OCI-LY1 (cell line): ENCODE measurements at regions not wholly inside any gene's neighbourhood (a gene's known extent, or its start where the extent isn't known, plus 50 kb on each side); places are given as distances from the start of the nearest gene placed in this dataset.

Source experiments
- H2AFZ ChIP-seq: fragments of 200-600 bp; sonication (generic), shearing (Covaris generic); 2 replicates; pipeline ENCODE4 v1.6.0; 2014; ENCODE audit warnings: antibody characterized with exemption, mild to moderate bottlenecking, low read length
- H3F3A ChIP-seq: fragments of 200-600 bp; sonication (generic), shearing (Covaris generic); 2 replicates; pipeline ENCODE4 v1.6.0; 2014; ENCODE audit warnings: mild to moderate bottlenecking, antibody characterized with exemption, low read length, moderate library complexity; ENCODE audit not compliant: insufficient read depth
- H3K27ac ChIP-seq: fragments of 200-600 bp; sonication (generic); 2 replicates; pipeline ENCODE4 v1.5.1; 2014; ENCODE audit warnings: low read length, mixed run types, mild to moderate bottlenecking, low read depth; ENCODE audit not compliant: poor library complexity, severe bottlenecking
- H3K27me3 ChIP-seq: fragments of 200-600 bp; sonication (generic); 2 replicates; pipeline ENCODE4 v1.6.0; 2014; ENCODE audit warnings: antibody characterized with exemption, mild to moderate bottlenecking, low read length, moderate library complexity; ENCODE audit not compliant: insufficient read depth
- H3K36me3 ChIP-seq: fragments of 200-600 bp; sonication (generic); 2 replicates; pipeline ENCODE4 v1.6.1; 2014; ENCODE audit warnings: mild to moderate bottlenecking, antibody characterized with exemption, low read length, moderate library complexity, mixed read lengths; ENCODE audit not compliant: insufficient read depth
- H3K4me1 ChIP-seq: fragments of 200-600 bp; sonication (generic); 2 replicates; pipeline ENCODE4 v1.5.1; 2014; ENCODE audit warnings: mild to moderate bottlenecking, low read length, moderate library complexity; ENCODE audit not compliant: insufficient read depth, severe bottlenecking
- H3K4me2 ChIP-seq: fragments of 200-600 bp; sonication (generic), shearing (Covaris generic); 2 replicates; pipeline ENCODE4 v1.6.1; 2014; ENCODE audit warnings: low read length
- H3K4me3 ChIP-seq: fragments of 200-600 bp; sonication (generic); 2 replicates; pipeline ENCODE4 v1.5.1; 2014; ENCODE audit warnings: low read length, low read depth, mild to moderate bottlenecking, mixed read lengths; ENCODE audit not compliant: poor library complexity, severe bottlenecking
- H3K79me2 ChIP-seq: fragments of 200-600 bp; shearing (Covaris generic); 2 replicates; pipeline ENCODE4 v1.6.1; 2016; ENCODE audit warnings: mixed run types, low read length, mixed read lengths; ENCODE audit not compliant: insufficient read depth
- H3K9ac ChIP-seq: fragments of 200-600 bp; sonication (generic), shearing (Covaris generic); 2 replicates; pipeline ENCODE4 v1.6.1; 2014; ENCODE audit warnings: mild to moderate bottlenecking, low read length, mixed read lengths
- H3K9me2 ChIP-seq: fragments of 200-600 bp; sonication (generic), shearing (Covaris generic); 2 replicates; pipeline ENCODE4 v1.6.1; 2014; ENCODE audit warnings: low read depth, mild to moderate bottlenecking, low read length, mixed read lengths
- H3K9me3 ChIP-seq: fragments of 200-600 bp; shearing (Covaris generic); 2 replicates; pipeline ENCODE4 v1.6.1; 2014; ENCODE audit warnings: low read length, mixed read lengths
- H4K20me1 ChIP-seq: fragments of 200-600 bp; sonication (generic), shearing (Covaris generic); 2 replicates; pipeline ENCODE4 v1.6.0; 2016; ENCODE audit warnings: mild to moderate bottlenecking, low read length; ENCODE audit not compliant: insufficient read depth
- EZH2 ChIP-seq: fragments of 200-600 bp; sonication (generic), shearing (Covaris generic); IDR thresholded peaks from 2 replicates; pipeline ENCODE4 v1.8.0; 2017; ENCODE audit warnings: borderline replicate concordance, mixed run types, mild to moderate bottlenecking, antibody characterized with exemption, low read length, moderate library complexity, mixed read lengths
- TF ChIP-seq, protein P1 (sequence below): fragments of 200-600 bp; sonication (generic), shearing (Covaris generic); IDR thresholded peaks from 2 replicates; pipeline ENCODE4 v1.5.1; 2017; ENCODE audit warnings: mild to moderate bottlenecking, antibody characterized with exemption, low read length, moderate library complexity, mixed read lengths

DNA sequence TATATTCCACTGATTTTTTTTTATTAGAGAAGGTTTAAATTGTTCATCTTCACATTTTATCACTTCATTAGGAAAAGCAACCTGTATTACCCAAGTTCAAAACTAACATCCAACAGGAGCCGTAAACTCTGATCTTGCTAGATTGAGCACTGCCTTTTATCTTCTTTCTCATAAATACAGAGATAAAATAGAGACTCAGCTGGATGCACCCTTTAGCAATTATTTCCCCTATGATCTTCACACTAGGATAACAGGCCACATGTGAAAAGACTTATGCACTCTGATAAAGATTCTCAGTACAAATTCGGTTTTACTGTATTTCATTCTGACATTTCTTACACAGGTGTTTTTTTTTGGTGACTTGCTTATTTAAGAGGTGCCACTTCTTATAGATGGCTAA, 2438.2 kb upstream of the PCDH20 start:
- Histone ChIP-seq H3K9me3 (no peaks in the 10 kb centered on the region), H3K4me2 (no peak overlapping the region), H2AFZ (peak overlapping the region; percentile 70; the same call in 1 of the 2 replicates), H3F3A (no peaks in the 10 kb centered on the region), H3K36me3 (no peaks in the 10 kb centered on the region), H3K79me2 (no peaks in the 10 kb centered on the region), H3K9ac (no peak overlapping the region), H3K27me3 (no peaks in the 10 kb centered on the region), H3K27ac (no peak overlapping the region), H4K20me1 (no peaks in the 10 kb centered on the region), H3K9me2 (no peaks in the 10 kb centered on the region; the same call in 1 of the 2 replicates), H3K4me3 (no peak overlapping the region), H3K4me1 (no peaks in the 10 kb centered on the region)
- TF ChIP-seq, protein P1, sequence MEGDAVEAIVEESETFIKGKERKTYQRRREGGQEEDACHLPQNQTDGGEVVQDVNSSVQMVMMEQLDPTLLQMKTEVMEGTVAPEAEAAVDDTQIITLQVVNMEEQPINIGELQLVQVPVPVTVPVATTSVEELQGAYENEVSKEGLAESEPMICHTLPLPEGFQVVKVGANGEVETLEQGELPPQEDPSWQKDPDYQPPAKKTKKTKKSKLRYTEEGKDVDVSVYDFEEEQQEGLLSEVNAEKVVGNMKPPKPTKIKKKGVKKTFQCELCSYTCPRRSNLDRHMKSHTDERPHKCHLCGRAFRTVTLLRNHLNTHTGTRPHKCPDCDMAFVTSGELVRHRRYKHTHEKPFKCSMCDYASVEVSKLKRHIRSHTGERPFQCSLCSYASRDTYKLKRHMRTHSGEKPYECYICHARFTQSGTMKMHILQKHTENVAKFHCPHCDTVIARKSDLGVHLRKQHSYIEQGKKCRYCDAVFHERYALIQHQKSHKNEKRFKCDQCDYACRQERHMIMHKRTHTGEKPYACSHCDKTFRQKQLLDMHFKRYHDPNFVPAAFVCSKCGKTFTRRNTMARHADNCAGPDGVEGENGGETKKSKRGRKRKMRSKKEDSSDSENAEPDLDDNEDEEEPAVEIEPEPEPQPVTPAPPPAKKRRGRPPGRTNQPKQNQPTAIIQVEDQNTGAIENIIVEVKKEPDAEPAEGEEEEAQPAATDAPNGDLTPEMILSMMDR, result no peak
- TF ChIP-seq EZH2, result no peak

DNA sequence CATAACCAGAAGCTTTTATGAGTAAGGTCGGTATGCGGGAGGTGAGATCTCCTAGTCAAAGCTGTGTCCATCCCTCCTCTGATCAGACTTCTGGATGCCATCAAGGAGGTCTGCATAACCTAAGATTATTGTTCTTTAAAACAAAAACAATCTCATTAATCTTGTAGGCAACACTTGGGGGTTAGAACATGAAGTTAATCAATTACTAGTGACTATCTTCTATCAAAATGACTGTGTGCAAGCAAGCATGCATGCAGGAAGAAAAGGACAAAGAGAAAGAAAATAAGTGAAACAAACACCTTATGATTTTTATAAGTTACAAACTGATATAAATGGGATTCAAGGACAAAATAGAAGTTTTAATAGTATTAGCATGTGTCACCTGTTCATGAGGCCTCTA, 2435.9 kb upstream of the PCDH20 start:
- Histone ChIP-seq H3K27me3 (no peaks in the 10 kb centered on the region), H3K4me3 (no peak overlapping the region), H3K9me3 (no peaks in the 10 kb centered on the region), H3K27ac (no peak overlapping the region), H3K4me2 (no peak overlapping the region), H2AFZ (no peak overlapping the region), H4K20me1 (no peaks in the 10 kb centered on the region), H3F3A (no peaks in the 10 kb centered on the region), H3K79me2 (no peaks in the 10 kb centered on the region), H3K9ac (no peak overlapping the region), H3K9me2 (no peaks in the 10 kb centered on the region), H3K4me1 (no peaks in the 10 kb centered on the region), H3K36me3 (no peaks in the 10 kb centered on the region)
- TF ChIP-seq, protein P1, result no peak
- no peak for TF ChIP-seq EZH2

DNA sequence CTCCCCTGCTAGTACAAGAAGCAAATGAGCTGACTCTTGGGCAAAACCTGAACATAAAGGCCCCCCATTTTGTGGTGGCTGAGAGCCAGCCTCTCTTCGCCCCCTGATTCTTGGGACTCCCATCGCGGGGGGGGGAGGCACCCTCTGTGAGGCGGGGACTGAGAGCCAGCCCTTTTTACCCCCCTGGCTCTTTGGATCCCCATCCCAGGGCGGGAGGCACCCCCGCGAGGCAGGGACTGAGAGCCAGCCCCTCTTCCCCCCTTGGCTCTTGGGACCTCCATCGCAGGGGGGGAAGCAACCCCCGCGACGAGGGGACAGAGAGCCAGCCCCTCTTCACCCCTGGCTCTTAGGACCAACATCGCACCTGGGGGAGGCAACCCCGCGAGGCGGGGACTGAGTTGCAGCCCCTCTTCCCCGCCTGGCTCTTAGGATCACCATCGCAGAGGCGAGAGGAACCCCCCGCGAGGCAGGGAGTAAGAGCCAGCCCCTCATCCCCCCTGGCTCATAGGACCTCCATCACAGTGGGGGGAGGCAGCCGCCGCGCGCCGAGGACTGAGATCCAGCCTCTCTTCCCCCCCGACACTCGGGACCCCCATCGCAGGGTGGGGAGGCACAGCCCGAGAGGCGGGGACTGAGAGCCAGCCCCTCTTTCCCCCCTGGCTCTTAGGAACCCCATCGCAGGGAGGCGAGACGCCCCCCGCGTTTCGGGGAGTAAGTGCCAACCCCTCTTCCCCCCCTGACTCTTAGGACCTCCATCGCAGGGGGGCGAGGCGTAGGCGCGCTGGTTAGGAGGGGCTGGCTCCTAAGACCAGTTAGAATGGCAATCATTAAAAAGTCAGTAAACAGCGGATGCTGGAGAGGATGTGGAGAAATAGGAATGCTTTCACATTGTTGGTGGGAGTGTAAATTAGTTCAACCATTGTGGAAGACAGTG, 2428.4 kb upstream of the PCDH20 start:
- no peak for TF ChIP-seq EZH2
- TF ChIP-seq, protein P1, result no peak
- Histone ChIP-seq H3K4me2 (no peak overlapping the region), H3K4me3 (no peak overlapping the region), H4K20me1 (no peaks in the 10 kb centered on the region), H3K27ac (no peak overlapping the region), H3K9me3 (no peaks in the 10 kb centered on the region), H3K9me2 (no peaks in the 10 kb centered on the region), H3K79me2 (no peaks in the 10 kb centered on the region), H3F3A (no peaks in the 10 kb centered on the region), H3K9ac (no peak overlapping the region), H3K4me1 (no peaks in the 10 kb centered on the region), H3K27me3 (no peaks in the 10 kb centered on the region), H2AFZ (no peak overlapping the region), H3K36me3 (no peaks in the 10 kb centered on the region)
